Loucy (cell line): ENCODE measurements at regions not wholly inside any gene's neighbourhood (a gene's known extent, or its start where the extent isn't known, plus 50 kb on each side); places are given as distances from the start of the nearest gene placed in this dataset.

Source experiments
- EZH2phosphoT487 ChIP-seq: fragments of 200-600 bp; IDR thresholded peaks from 2 replicates; pipeline ENCODE4 v1.6.1; 2018; ENCODE audit warnings: antibody characterized with exemption, mild to moderate bottlenecking, moderate library complexity, borderline replicate concordance
- TF ChIP-seq, protein P1 (sequence below): fragments of 200-600 bp; sonication (generic); conservative IDR thresholded peaks from 2 replicates; pipeline ENCODE4 v1.5.1; 2014; ENCODE audit warnings: mild to moderate bottlenecking, antibody characterized with exemption, low read length

DNA sequence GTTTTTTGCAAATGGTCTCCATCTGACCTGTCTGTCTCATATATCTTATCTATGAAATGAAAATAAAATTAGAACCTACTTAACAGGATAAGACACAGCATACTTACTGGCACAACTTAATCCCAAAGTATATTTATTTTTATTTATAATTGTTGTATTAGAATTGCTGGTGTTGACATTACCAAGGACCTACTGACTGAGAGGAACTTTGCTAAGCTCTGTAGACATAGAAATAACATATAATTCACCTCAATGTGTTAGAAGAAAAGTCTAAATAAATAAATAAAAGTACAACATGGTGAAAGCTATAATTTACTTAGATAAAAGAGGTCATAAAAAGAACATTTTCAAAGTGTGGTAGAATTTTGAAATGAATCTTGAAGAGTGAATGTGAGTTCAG is 1650.5 kb upstream of the NUDT12 start:
- TF ChIP-seq, protein P1, sequence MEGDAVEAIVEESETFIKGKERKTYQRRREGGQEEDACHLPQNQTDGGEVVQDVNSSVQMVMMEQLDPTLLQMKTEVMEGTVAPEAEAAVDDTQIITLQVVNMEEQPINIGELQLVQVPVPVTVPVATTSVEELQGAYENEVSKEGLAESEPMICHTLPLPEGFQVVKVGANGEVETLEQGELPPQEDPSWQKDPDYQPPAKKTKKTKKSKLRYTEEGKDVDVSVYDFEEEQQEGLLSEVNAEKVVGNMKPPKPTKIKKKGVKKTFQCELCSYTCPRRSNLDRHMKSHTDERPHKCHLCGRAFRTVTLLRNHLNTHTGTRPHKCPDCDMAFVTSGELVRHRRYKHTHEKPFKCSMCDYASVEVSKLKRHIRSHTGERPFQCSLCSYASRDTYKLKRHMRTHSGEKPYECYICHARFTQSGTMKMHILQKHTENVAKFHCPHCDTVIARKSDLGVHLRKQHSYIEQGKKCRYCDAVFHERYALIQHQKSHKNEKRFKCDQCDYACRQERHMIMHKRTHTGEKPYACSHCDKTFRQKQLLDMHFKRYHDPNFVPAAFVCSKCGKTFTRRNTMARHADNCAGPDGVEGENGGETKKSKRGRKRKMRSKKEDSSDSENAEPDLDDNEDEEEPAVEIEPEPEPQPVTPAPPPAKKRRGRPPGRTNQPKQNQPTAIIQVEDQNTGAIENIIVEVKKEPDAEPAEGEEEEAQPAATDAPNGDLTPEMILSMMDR: no peak
- no peak for TF ChIP-seq EZH2phosphoT487
